ENCODE measurements at regions not wholly inside any gene's neighbourhood (a gene's known extent, or its start where the extent isn't known, plus 50 kb on each side); places are given as distances from the start of the nearest gene placed in this dataset.

DNA sequence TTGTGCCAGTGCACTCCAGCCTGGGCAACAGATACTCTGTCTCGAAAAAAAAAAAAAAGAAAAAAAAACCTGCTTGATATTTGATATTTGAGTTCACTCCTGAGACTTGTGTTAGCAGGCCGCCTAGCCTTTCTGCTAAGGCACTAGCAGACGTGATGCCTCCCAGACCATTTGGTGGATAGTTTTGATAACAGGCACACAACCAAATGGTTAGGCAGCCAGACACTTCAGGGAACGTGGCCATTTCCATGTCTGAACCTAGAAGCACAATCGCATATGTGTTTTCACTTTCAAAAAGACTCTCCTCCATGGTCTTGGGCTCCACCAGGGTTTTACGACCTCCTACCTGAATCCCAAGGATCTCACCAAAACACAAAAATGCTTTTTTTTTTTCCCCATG, 1319.5 kb downstream of the BRINP3 start:
- Histone ChIP-seq H4K5ac (ENCODE audit: low read length) (no peak overlapping the region), H3K27ac (ENCODE audit: low read depth, low read length) (no peak overlapping the region), H3K23ac (ENCODE audit: low read length) (no peak overlapping the region), H2BK15ac (replicated peaks; ENCODE audit: low read depth) (no peak overlapping the region), H2AK5ac (ENCODE audit: low read length) (no peak overlapping the region), H3K79me1 (ENCODE audit: low read length) (no peaks in the 10 kb centered on the region), H3K4ac (ENCODE audit: low read depth, low read length) (no peak overlapping the region), H3K18ac (ENCODE audit: low read length) (no peak overlapping the region), H4K8ac (ENCODE audit: low read depth, low read length) (no peak overlapping the region), H3K27me3 (ENCODE audit: insufficient read depth, low read length, poor library complexity) (no peaks in the 10 kb centered on the region), H2BK5ac (ENCODE audit: low read length) (no peak overlapping the region), H2BK120ac (ENCODE audit: low read depth, low read length) (no peak overlapping the region), H3K4me3 (ENCODE audit: low read length) (no peak overlapping the region), H3K9ac (ENCODE audit: low read length) (no peak overlapping the region), H3K4me2 (ENCODE audit: low read length) (no peak overlapping the region), H3K56ac (ENCODE audit: low read length) (no peak overlapping the region), H3K36me3 (ENCODE audit: control insufficient read depth, insufficient read depth, low read length) (no peaks in the 10 kb centered on the region), H3K79me2 (ENCODE audit: control insufficient read depth, insufficient read depth, low read length) (no peaks in the 10 kb centered on the region), H3K4me1 (ENCODE audit: control insufficient read depth, low read depth, low read length) (no peaks in the 10 kb centered on the region)
- WGBS (ENCODE audit: extremely low coverage, insufficient coverage, low lambda C conversion rate): no CpG with 5 or more reads among the region's 6 CpGs
- peak; percentile 38 for DNase-seq

DNA sequence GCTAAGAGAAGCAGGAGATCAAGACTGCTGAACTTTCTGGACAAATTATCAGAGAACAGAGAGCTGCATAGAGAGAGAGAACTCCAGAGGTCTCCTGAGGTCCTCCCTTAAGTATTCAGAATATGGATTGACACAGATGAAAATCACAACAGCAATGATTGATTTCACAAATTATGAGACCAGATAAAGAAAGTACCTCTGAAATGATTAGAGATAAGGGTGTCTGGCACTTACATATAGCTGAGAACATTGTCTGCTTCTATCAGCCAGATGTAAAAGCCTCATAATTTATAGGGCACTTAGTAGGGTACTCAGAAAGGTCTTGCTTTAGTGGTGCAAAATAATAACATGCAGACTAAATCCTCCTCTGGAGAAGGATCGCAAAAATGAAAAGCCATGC, 1301.8 kb downstream of the BRINP3 start:
- H3K18ac ChIP-seq (ENCODE audit: low read length): no peak overlapping the region
- no peak overlapping the region for H2BK120ac ChIP-seq (ENCODE audit: low read depth, low read length)
- H4K5ac ChIP-seq (ENCODE audit: low read length): no peak overlapping the region
- H3K79me1 ChIP-seq (ENCODE audit: low read length): no peaks in the 10 kb centered on the region
- no peak overlapping the region for H2AK5ac ChIP-seq (ENCODE audit: low read length)
- WGBS (ENCODE audit: extremely low coverage, insufficient coverage, low lambda C conversion rate): no CpG with 5 or more reads among the region's 1 CpG
- no peaks in the 10 kb centered on the region for H3K27me3 ChIP-seq (ENCODE audit: insufficient read depth, low read length, poor library complexity)
- H3K36me3 ChIP-seq (ENCODE audit: control insufficient read depth, insufficient read depth, low read length): no peaks in the 10 kb centered on the region
- H3K4me2 ChIP-seq (ENCODE audit: low read length): no peak overlapping the region
- peak; percentile 10 for DNase-seq
- H3K79me2 ChIP-seq (ENCODE audit: control insufficient read depth, insufficient read depth, low read length): no peaks in the 10 kb centered on the region
- no peak overlapping the region for H3K27ac ChIP-seq (ENCODE audit: low read depth, low read length)
- H3K4me1 ChIP-seq (ENCODE audit: control insufficient read depth, low read depth, low read length): no peaks in the 10 kb centered on the region
- no peak overlapping the region for H3K4me3 ChIP-seq (ENCODE audit: low read length)
- no peak overlapping the region for H3K9ac ChIP-seq (ENCODE audit: low read length)
- no peak overlapping the region for H2BK5ac ChIP-seq (ENCODE audit: low read length)
- no peak overlapping the region for H3K56ac ChIP-seq (ENCODE audit: low read length)
- no peak overlapping the region for H3K4ac ChIP-seq (ENCODE audit: low read depth, low read length)
- no peak overlapping the region for H3K23ac ChIP-seq (ENCODE audit: low read length)
- H2BK15ac ChIP-seq (replicated peaks; ENCODE audit: low read depth): no peak overlapping the region
- no peak overlapping the region for H4K8ac ChIP-seq (ENCODE audit: low read depth, low read length)

DNA sequence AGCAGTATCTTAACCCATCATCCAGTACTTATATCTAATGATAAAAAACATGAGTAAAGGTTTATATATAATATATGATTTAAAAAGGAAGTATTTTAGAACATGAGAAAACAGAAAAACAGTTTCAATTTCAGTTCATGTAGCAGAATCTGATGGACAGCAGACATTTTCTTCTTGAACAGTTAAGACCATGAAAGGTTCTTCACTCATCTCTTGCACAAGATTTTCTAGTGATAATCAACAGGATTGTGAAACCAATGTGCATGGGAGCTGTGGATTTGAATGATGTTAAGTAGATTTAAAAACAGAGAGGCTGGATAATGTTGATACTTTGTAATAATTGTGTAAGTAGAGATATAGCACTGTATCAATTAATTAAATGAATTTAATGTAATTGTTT, 1297.6 kb downstream of the BRINP3 start:
- no peak overlapping the region for H4K8ac ChIP-seq (ENCODE audit: low read depth, low read length)
- H2BK15ac ChIP-seq (replicated peaks; ENCODE audit: low read depth): no peak overlapping the region
- H3K23ac ChIP-seq (ENCODE audit: low read length): no peak overlapping the region
- no peak overlapping the region for H3K4me3 ChIP-seq (ENCODE audit: low read length)
- no peak for DNase-seq
- no peaks in the 10 kb centered on the region for H3K79me1 ChIP-seq (ENCODE audit: low read length)
- H2BK5ac ChIP-seq (ENCODE audit: low read length): no peak overlapping the region
- no peak overlapping the region for H3K27ac ChIP-seq (ENCODE audit: low read depth, low read length)
- no peak overlapping the region for H3K4ac ChIP-seq (ENCODE audit: low read depth, low read length)
- H3K18ac ChIP-seq (ENCODE audit: low read length): no peak overlapping the region
- no peak overlapping the region for H3K4me2 ChIP-seq (ENCODE audit: low read length)
- no peak overlapping the region for H3K56ac ChIP-seq (ENCODE audit: low read length)
- H2AK5ac ChIP-seq (ENCODE audit: low read length): no peak overlapping the region
- H3K27me3 ChIP-seq (ENCODE audit: insufficient read depth, low read length, poor library complexity): no peaks in the 10 kb centered on the region
- no peaks in the 10 kb centered on the region for H3K4me1 ChIP-seq (ENCODE audit: control insufficient read depth, low read depth, low read length)
- H3K79me2 ChIP-seq (ENCODE audit: control insufficient read depth, insufficient read depth, low read length): no peaks in the 10 kb centered on the region
- no peak overlapping the region for H2BK120ac ChIP-seq (ENCODE audit: low read depth, low read length)
- no peak overlapping the region for H4K5ac ChIP-seq (ENCODE audit: low read length)
- H3K36me3 ChIP-seq (ENCODE audit: control insufficient read depth, insufficient read depth, low read length): no peaks in the 10 kb centered on the region
- H3K9ac ChIP-seq (ENCODE audit: low read length): no peak overlapping the region

DNA sequence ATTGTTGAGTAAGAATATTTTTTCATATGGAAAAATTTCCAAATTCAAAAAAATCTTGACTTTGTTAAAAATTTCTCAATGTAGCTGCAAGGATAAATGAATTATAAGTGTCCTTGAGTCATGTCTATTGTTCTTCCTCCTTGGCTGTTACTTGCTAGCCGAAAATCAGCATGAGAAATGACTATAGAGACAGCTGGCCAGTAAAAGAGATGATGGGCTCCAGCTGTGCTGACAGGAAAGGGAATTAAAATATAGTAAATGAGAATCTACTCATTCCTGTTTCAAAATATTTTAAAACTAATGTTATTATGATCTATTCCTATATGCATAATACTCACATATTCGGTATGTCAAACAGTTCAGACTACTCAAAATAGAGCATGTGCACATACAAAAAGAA, 1292.6 kb downstream of the BRINP3 start:
- no peak overlapping the region for H3K56ac ChIP-seq (ENCODE audit: low read length)

DNA sequence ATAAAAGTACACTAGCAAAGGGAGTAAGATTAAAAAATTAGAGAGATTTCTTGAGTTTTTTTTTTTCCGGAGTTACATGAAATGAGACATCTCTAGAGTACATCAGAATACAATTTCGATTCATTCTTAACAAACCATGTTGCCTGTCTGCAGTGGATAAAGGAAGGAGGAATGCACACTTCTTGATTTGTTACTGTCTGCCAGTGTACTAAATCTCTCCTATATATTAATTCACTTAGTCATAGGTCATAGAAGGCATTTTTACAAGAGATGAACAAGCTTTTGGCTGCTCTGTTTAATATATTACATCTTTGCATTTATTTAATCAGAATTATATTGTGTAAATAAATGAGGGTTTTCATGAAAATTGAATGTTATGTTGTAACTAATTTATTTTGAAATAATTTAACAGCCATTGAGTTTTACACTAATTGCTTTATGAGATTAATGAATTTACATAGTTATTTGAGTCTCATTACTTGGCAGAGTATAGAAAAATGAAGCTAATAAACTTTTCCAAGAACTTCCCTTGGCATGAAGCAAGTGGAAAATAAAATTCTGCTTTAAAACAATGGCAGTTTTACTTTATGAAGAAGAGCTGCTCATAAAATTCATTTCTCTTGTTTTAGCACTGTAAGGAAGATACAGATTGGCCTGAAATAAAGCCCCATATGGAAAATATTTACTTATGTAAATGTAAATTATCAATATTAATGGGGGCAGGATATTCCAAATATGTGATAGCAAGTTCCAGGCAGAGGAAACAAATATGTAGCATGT, 1284.7 kb downstream of the BRINP3 start:
- no peak overlapping the region for H2BK5ac ChIP-seq (ENCODE audit: low read length)
- H3K4me2 ChIP-seq (ENCODE audit: low read length): no peak overlapping the region
- no peak for DNase-seq
- H3K9ac ChIP-seq (ENCODE audit: low read length): no peak overlapping the region
- H3K56ac ChIP-seq (ENCODE audit: low read length): no peak overlapping the region
- H3K27me3 ChIP-seq (ENCODE audit: insufficient read depth, low read length, poor library complexity): no peaks in the 10 kb centered on the region
- no peaks in the 10 kb centered on the region for H3K79me1 ChIP-seq (ENCODE audit: low read length)
- no peaks in the 10 kb centered on the region for H3K4me1 ChIP-seq (ENCODE audit: control insufficient read depth, low read depth, low read length)
- H3K36me3 ChIP-seq (ENCODE audit: control insufficient read depth, insufficient read depth, low read length): no peaks in the 10 kb centered on the region
- H3K18ac ChIP-seq (ENCODE audit: low read length): no peak overlapping the region
- H3K27ac ChIP-seq (ENCODE audit: low read depth, low read length): no peak overlapping the region
- H3K4ac ChIP-seq (ENCODE audit: low read depth, low read length): no peak overlapping the region
- H3K79me2 ChIP-seq (ENCODE audit: control insufficient read depth, insufficient read depth, low read length): no peaks in the 10 kb centered on the region
- no peak overlapping the region for H4K8ac ChIP-seq (ENCODE audit: low read depth, low read length)
- H3K23ac ChIP-seq (ENCODE audit: low read length): no peak overlapping the region
- no peak overlapping the region for H3K4me3 ChIP-seq (ENCODE audit: low read length)
- no peak overlapping the region for H2BK120ac ChIP-seq (ENCODE audit: low read depth, low read length)
- WGBS (ENCODE audit: extremely low coverage, insufficient coverage, low lambda C conversion rate): no CpG with 5 or more reads among the region's 2 CpGs
- H2BK15ac ChIP-seq (replicated peaks; ENCODE audit: low read depth): no peak overlapping the region
- no peak overlapping the region for H4K5ac ChIP-seq (ENCODE audit: low read length)
- H2AK5ac ChIP-seq (ENCODE audit: low read length): no peak overlapping the region

More for the DNA sequence above, 1292.6 kb downstream of the BRINP3 start:
- Histone ChIP-seq H3K9ac (ENCODE audit: low read length) (no peak overlapping the region), H3K79me2 (ENCODE audit: control insufficient read depth, insufficient read depth, low read length) (no peaks in the 10 kb centered on the region), H3K79me1 (ENCODE audit: low read length) (no peaks in the 10 kb centered on the region), H3K18ac (ENCODE audit: low read length) (no peak overlapping the region), H3K23ac (ENCODE audit: low read length) (no peak overlapping the region), H4K8ac (ENCODE audit: low read depth, low read length) (no peak overlapping the region), H3K36me3 (ENCODE audit: control insufficient read depth, insufficient read depth, low read length) (no peaks in the 10 kb centered on the region), H2AK5ac (ENCODE audit: low read length) (no peak overlapping the region), H3K4me2 (ENCODE audit: low read length) (no peak overlapping the region), H2BK15ac (replicated peaks; ENCODE audit: low read depth) (no peak overlapping the region), H3K4me1 (ENCODE audit: control insufficient read depth, low read depth, low read length) (no peaks in the 10 kb centered on the region), H2BK120ac (ENCODE audit: low read depth, low read length) (no peak overlapping the region), H2BK5ac (ENCODE audit: low read length) (no peak overlapping the region), H3K4ac (ENCODE audit: low read depth, low read length) (no peak overlapping the region), H4K5ac (ENCODE audit: low read length) (no peak overlapping the region), H3K27me3 (ENCODE audit: insufficient read depth, low read length, poor library complexity) (no peaks in the 10 kb centered on the region), H3K4me3 (ENCODE audit: low read length) (no peak overlapping the region), H3K27ac (ENCODE audit: low read depth, low read length) (no peak overlapping the region)
- peak; percentile 7 for DNase-seq
- WGBS (ENCODE audit: extremely low coverage, insufficient coverage, low lambda C conversion rate): no CpG with 5 or more reads among the region's 2 CpGs

DNA sequence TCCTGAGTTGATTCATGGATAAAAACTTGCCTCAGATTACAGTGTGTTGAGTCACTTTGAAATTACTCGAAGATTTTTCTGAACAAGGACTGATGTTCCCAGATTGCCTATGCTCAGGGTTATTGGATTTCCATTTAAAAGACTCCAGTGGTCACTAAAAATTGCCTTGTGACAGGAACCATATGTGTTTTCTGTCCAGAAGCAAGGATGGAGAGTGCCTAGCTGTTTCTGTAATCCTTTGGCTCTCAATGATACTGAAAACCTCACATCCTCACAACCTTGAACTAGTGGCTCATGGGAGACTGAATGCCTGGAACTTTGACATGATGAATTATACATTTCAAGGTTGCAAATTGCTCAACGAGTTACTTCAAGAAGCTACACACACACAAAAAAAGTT, 1271.8 kb downstream of the BRINP3 start:
- DNase-seq: no peak
- Histone ChIP-seq H2BK5ac (ENCODE audit: low read length) (no peak overlapping the region), H2BK15ac (replicated peaks; ENCODE audit: low read depth) (no peak overlapping the region), H3K4me1 (ENCODE audit: control insufficient read depth, low read depth, low read length) (no peaks in the 10 kb centered on the region), H4K5ac (ENCODE audit: low read length) (no peak overlapping the region), H3K4me3 (ENCODE audit: low read length) (no peak overlapping the region), H3K27ac (ENCODE audit: low read depth, low read length) (no peak overlapping the region), H3K4me2 (ENCODE audit: low read length) (no peak overlapping the region), H3K4ac (ENCODE audit: low read depth, low read length) (no peak overlapping the region), H2BK120ac (ENCODE audit: low read depth, low read length) (no peak overlapping the region), H3K27me3 (ENCODE audit: insufficient read depth, low read length, poor library complexity) (no peaks in the 10 kb centered on the region), H4K8ac (ENCODE audit: low read depth, low read length) (no peak overlapping the region), H3K79me1 (ENCODE audit: low read length) (no peaks in the 10 kb centered on the region), H3K36me3 (ENCODE audit: control insufficient read depth, insufficient read depth, low read length) (no peaks in the 10 kb centered on the region), H3K23ac (ENCODE audit: low read length) (no peak overlapping the region), H3K79me2 (ENCODE audit: control insufficient read depth, insufficient read depth, low read length) (no peaks in the 10 kb centered on the region), H3K9ac (ENCODE audit: low read length) (no peak overlapping the region), H3K56ac (ENCODE audit: low read length) (no peak overlapping the region), H3K18ac (ENCODE audit: low read length) (no peak overlapping the region), H2AK5ac (ENCODE audit: low read length) (no peak overlapping the region)
- WGBS (ENCODE audit: extremely low coverage, insufficient coverage, low lambda C conversion rate): no CpG with 5 or more reads among the region's 2 CpGs
